ENCODE measurements at regions not wholly inside any gene's neighbourhood (a gene's known extent, or its start where the extent isn't known, plus 50 kb on each side); places are given as distances from the start of the nearest gene placed in this dataset.

DNA sequence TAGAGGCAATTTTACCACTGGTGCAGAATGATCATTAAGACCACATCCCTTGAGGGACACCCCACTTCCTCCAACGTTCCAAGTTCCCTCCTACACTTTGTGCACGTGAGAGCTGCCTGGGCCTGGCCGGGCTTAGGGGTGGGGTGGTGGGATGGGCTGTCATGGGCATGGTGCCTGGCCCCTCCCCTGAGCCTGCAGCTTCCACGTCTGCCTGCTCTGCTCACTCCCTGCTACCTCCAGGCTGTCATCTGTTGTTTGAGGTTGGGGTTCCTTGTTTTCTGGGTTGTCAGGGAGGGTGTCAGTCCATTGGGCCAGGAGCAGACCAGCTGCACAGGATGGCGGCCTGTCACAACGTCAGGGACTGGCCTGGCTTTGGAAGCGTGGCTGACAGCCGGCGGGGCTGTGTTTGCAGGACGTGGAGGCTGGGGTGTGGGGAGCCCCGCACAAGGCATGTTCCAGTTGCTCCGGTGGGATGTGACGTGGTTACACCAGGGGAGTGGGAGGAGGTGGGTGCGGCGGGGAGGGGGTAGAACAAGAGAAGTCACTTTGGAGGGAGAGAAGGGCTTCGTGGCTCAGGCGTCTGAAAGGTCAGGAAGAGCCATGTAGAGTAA, 72.3 kb downstream of the RTP5 start:
- H3K4me3 ChIP-seq = no peak overlapping the region
- no peaks in the 10 kb centered on the region for H3K79me2 ChIP-seq (ENCODE audit: control insufficient read depth, insufficient read depth, low read length)
- in situ Hi-C loops (cut with MboI) = no loop called here
- TF ChIP-seq NRF1 (conservative IDR thresholded peaks at IDR 0.05; ENCODE audit: low read depth, low read length) (no peak), BHLHE40 (IDR thresholded peaks at IDR 0.05; ENCODE audit: borderline replicate concordance in 1 of 2, low read depth in 2 of 2, low read length in 1 of 2) (peak; percentile 27 to 54; a peak in 2 of 4 replicates)
- no peak overlapping the region for H3K4me2 ChIP-seq (ENCODE audit: control insufficient read depth, insufficient read depth)
- ChIA-PET POLR2A (no interaction called here), RAD21 (ENCODE audit: unreplicated experiment) (no interaction called here), SMC1A (ENCODE audit: uncharacterized antibody, unreplicated experiment) (no interaction called here), CTCF (interaction anchor here (0.8 to 1.3 kb wide), 2 partner anchors 13 to 17 kb away, joined by 3 read pairs; no protein-coding TSS in a partner anchor)
- H3K9me3 ChIP-seq (replicated peaks; ENCODE audit: control insufficient read depth, insufficient read depth, low read length) = peaks cover under 1% of the 10 kb centered on the region; the same call in 2 of the 3 replicates
- H3K4me1 ChIP-seq (ENCODE audit: control insufficient read depth, insufficient read depth, low read length) = no peaks in the 10 kb centered on the region
- ATAC-seq = peak; percentile 21; the same call in 1 of the 3 replicates
- WGBS (ENCODE audit: insufficient coverage, insufficient replicate concordance, low lambda C conversion rate, missing lambda C conversion rate) = 41% methylated on average over 12 of the region's 17 CpGs
- no peaks in the 10 kb centered on the region for H3K27me3 ChIP-seq (replicated peaks in 1 of 2; ENCODE audit: control insufficient read depth in 2 of 2, insufficient read depth in 2 of 2, low read length in 1 of 2)
- H4K20me1 ChIP-seq (ENCODE audit: control insufficient read depth, insufficient read depth) = no peaks in the 10 kb centered on the region; the same call in 1 of the 2 replicates
- no peak overlapping the region for H2AFZ ChIP-seq (ENCODE audit: control insufficient read depth, low read depth, low read length)
- no peak overlapping the region for H3K27ac ChIP-seq (ENCODE audit: control insufficient read depth, insufficient read depth)
- no peaks in the 10 kb centered on the region for H3K36me3 ChIP-seq (ENCODE audit: control insufficient read depth in 2 of 2, insufficient read depth in 2 of 2, low read length in 1 of 2)
- DNase-seq (ENCODE audit: low read depth, low spot score) = no peak
- no peak overlapping the region for H3K9ac ChIP-seq (ENCODE audit: control insufficient read depth, insufficient read depth, low read length)
- no peak for FAIRE-seq
- intact Hi-C loops (cut with micrococcal nuclease; ENCODE audit: unreplicated experiment) = no loop called here
- no TSS peak for BruUV-seq (replicated peaks)

DNA sequence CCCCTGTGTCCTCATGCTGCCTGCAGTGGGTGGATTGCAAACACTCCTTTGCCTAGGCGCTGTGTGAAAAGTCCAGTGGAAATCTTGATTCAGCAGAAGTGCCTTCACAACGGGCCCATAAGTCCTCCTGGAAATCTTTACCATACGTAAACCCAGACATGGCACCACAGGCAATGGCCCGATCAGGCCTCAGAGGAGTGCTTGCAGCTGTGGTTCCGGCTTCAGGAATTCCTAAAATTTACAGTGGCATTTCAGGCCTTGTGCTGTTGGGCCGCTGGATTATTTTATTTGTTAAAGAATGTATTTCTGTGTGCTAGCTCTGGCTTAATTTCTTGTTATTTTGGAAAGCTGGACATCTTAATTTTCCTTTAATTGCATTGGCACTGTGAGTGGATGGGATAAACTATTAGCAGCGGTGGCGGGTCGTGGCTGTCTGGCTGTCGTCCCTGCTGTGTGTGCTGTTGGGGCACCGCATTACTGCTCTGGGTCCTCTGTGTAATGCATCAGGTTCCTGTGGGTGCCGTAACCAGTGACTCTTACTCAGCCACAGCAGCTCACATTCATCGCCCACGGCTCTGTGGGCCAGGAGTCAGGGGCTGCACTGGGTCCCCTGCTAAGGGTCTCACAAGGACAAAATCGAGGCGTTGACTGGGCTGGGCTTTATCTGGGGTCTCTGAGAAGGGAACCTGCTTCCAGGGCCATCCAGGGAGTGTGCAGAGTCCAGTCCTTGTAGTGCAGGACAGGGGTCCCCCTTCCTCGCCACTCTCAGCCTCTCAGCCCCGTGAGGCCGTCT, 73.1 kb downstream of the RTP5 start:
- no peaks in the 10 kb centered on the region for H3K79me2 ChIP-seq (ENCODE audit: control insufficient read depth, insufficient read depth, low read length)
- WGBS (ENCODE audit: insufficient coverage, insufficient replicate concordance, low lambda C conversion rate, missing lambda C conversion rate) = 90% methylated on average over 19 of the region's 19 CpGs
- H4K20me1 ChIP-seq (ENCODE audit: control insufficient read depth, insufficient read depth) = no peaks in the 10 kb centered on the region; the same call in 1 of the 2 replicates
- H3K4me3 ChIP-seq = no peak overlapping the region
- no peaks in the 10 kb centered on the region for H3K36me3 ChIP-seq (ENCODE audit: control insufficient read depth in 2 of 2, insufficient read depth in 2 of 2, low read length in 1 of 2)
- intact Hi-C loops (cut with micrococcal nuclease; ENCODE audit: unreplicated experiment) = no loop called here
- no peak overlapping the region for H3K4me2 ChIP-seq (ENCODE audit: control insufficient read depth, insufficient read depth)
- H3K9me3 ChIP-seq (replicated peaks; ENCODE audit: control insufficient read depth, insufficient read depth, low read length) = no peaks in the 10 kb centered on the region; the same call in 1 of the 3 replicates
- in situ Hi-C loops (cut with MboI) = no loop called here
- H3K27me3 ChIP-seq (replicated peaks in 1 of 2; ENCODE audit: control insufficient read depth in 2 of 2, insufficient read depth in 2 of 2, low read length in 1 of 2) = no peaks in the 10 kb centered on the region
- ChIA-PET RAD21 (ENCODE audit: unreplicated experiment) (no interaction called here), SMC1A (ENCODE audit: uncharacterized antibody, unreplicated experiment) (no interaction called here), CTCF (no interaction called here), POLR2A (interaction anchor here (0.6 kb wide), 1 partner anchor 80 kb away, joined by 3 read pairs; no protein-coding TSS in a partner anchor)
- ATAC-seq (no peak), FAIRE-seq (no peak), DNase-seq (ENCODE audit: low read depth, low spot score) (no peak)
- TF ChIP-seq, protein P1, sequence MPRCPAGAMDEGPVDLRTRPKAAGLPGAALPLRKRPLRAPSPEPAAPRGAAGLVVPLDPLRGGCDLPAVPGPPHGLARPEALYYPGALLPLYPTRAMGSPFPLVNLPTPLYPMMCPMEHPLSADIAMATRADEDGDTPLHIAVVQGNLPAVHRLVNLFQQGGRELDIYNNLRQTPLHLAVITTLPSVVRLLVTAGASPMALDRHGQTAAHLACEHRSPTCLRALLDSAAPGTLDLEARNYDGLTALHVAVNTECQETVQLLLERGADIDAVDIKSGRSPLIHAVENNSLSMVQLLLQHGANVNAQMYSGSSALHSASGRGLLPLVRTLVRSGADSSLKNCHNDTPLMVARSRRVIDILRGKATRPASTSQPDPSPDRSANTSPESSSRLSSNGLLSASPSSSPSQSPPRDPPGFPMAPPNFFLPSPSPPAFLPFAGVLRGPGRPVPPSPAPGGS (IDR thresholded peaks at IDR 0.05; ENCODE audit: borderline replicate concordance, insufficient read depth, low read depth, low read length, poor library complexity, severe bottlenecking) = peak; percentile 66
- no peak for TF ChIP-seq MTA3 (IDR thresholded peaks at IDR 0.05; ENCODE audit: borderline replicate concordance, low read length)
- BruUV-seq (replicated peaks) = no TSS peak
- H3K27ac ChIP-seq (ENCODE audit: control insufficient read depth, insufficient read depth) = no peak overlapping the region
- H3K9ac ChIP-seq (ENCODE audit: control insufficient read depth, insufficient read depth, low read length) = no peak overlapping the region
- H2AFZ ChIP-seq (ENCODE audit: control insufficient read depth, low read depth, low read length) = no peak overlapping the region
- H3K4me1 ChIP-seq (ENCODE audit: control insufficient read depth, insufficient read depth, low read length) = no peaks in the 10 kb centered on the region
